Stomach (tissue), 4 donors: ENCODE measurements at regions not wholly inside any gene's neighbourhood (a gene's known extent, or its start where the extent isn't known, plus 50 kb on each side); places are given as distances from the start of the nearest gene placed in this dataset.

Experiments used
- POLR2A ChIP-seq, 4 donors: fragments of 450-650 bp; IDR thresholded peaks; one replicate each; pipeline ENCODE4 v1.6.1; 2016; ENCODE audit warnings: antibody characterized with exemption in 4 of 4, control low read depth in 2 of 4, mild to moderate bottlenecking in 1 of 4, moderate library complexity in 1 of 4
- POLR2AphosphoS5 ChIP-seq, 3 donors: sonication (generic); formaldehyde crosslinking; IDR thresholded peaks; one replicate each; pipeline ENCODE4 v1.6.1; 2016; ENCODE audit warnings: antibody characterized with exemption in 3 of 3
- TF ChIP-seq, protein P1 (sequence below), 7 experiments: fragments of 450-650 bp in 4 of 7; fragments of 200-600 bp in 3 of 7; sonication (generic) in 3 of 7; IDR thresholded peaks; one replicate each; pipeline ENCODE4 v1.5.1; 2016 to 2019; ENCODE audit warnings: antibody characterized with exemption in 7 of 7, control low read depth in 2 of 7, mild to moderate bottlenecking in 1 of 7

DNA sequence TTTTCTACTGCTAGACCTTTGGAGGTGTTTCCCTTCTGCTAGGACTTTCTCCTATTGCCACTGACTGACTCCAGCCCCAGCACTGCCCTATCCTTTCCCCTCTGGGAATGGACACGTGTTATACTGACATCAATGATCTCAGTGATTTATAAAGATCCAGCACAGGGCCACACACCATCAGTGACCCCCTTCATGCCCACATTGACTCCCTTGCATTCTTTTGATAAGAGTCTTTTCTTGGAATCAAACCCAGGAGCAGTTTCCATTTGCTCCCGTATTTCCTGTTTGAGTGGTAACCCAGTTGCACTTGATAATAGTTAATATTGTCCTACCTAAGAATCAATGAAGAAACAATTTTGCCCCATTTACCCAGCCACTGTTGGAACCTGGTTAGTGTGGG is 501.0 kb upstream of the USP24 start:
- TF ChIP-seq POLR2AphosphoS5 (IDR thresholded peaks at IDR 0.05), result no peak
- no peak for TF ChIP-seq POLR2A (IDR thresholded peaks at IDR 0.05)
- TF ChIP-seq, protein P1, sequence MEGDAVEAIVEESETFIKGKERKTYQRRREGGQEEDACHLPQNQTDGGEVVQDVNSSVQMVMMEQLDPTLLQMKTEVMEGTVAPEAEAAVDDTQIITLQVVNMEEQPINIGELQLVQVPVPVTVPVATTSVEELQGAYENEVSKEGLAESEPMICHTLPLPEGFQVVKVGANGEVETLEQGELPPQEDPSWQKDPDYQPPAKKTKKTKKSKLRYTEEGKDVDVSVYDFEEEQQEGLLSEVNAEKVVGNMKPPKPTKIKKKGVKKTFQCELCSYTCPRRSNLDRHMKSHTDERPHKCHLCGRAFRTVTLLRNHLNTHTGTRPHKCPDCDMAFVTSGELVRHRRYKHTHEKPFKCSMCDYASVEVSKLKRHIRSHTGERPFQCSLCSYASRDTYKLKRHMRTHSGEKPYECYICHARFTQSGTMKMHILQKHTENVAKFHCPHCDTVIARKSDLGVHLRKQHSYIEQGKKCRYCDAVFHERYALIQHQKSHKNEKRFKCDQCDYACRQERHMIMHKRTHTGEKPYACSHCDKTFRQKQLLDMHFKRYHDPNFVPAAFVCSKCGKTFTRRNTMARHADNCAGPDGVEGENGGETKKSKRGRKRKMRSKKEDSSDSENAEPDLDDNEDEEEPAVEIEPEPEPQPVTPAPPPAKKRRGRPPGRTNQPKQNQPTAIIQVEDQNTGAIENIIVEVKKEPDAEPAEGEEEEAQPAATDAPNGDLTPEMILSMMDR (IDR thresholded peaks at IDR 0.05), result no peak
